ENCODE measurements at regions not wholly inside any gene's neighbourhood (a gene's known extent, or its start where the extent isn't known, plus 50 kb on each side); places are given as distances from the start of the nearest gene placed in this dataset.

DNA sequence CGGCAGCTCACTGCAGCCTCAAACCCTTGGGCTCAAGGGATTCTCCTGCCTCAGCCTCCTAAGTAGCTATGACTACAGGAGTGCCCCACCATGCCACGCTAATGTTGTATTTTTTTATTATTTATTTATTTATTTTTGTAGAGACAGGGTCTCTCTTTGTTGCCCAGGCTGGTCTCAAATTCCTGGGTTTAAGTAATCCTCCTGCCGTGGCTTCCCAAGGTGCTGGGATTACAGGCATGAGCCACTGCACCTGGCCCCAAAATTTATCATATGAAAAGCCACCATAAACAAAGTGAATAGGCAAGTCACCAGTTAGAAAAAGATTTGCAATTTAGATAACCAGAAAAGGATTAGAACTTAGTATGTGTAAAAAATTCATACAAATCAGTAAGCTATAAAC lies 138.6 kb upstream of the NCK2 start:
- TF ChIP-seq RAD21 (IDR thresholded peaks at IDR 0.05; ENCODE audit: low read depth): no peak
- no peak for TF ChIP-seq MAX (IDR thresholded peaks at IDR 0.05)
- no peak for TF ChIP-seq TEAD4 (IDR thresholded peaks at IDR 0.05)
- no peak for TF ChIP-seq NFIC (IDR thresholded peaks at IDR 0.05)
- TF ChIP-seq CEBPB (IDR thresholded peaks at IDR 0.05): no peak
- TF ChIP-seq REST (IDR thresholded peaks at IDR 0.05; ENCODE audit: low read depth): no peak
- no peak for TF ChIP-seq EGR1 (IDR thresholded peaks at IDR 0.05)
- TF ChIP-seq EP300 (IDR thresholded peaks at IDR 0.05; ENCODE audit: borderline replicate concordance): no peak
- TF ChIP-seq TCF12 (IDR thresholded peaks at IDR 0.05; ENCODE audit: low read depth): no peak
- no peak for TF ChIP-seq TAF1 (IDR thresholded peaks at IDR 0.05; ENCODE audit: low read depth)
- no peak for TF ChIP-seq CREB1 (IDR thresholded peaks at IDR 0.05; ENCODE audit: low read depth)
- TF ChIP-seq, protein P1, sequence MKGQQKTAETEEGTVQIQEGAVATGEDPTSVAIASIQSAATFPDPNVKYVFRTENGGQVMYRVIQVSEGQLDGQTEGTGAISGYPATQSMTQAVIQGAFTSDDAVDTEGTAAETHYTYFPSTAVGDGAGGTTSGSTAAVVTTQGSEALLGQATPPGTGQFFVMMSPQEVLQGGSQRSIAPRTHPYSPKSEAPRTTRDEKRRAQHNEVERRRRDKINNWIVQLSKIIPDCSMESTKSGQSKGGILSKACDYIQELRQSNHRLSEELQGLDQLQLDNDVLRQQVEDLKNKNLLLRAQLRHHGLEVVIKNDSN (IDR thresholded peaks at IDR 0.05): no peak
- TF ChIP-seq FOXM1 (IDR thresholded peaks at IDR 0.05; ENCODE audit: borderline replicate concordance, low read depth): no peak
- TF ChIP-seq YY1 (IDR thresholded peaks at IDR 0.05; ENCODE audit: low read depth): no peak
- no peak for TF ChIP-seq ZBTB7A (IDR thresholded peaks at IDR 0.05; ENCODE audit: low read depth)

GRCh38 chr2:105604938-105605337 lies 139.8 kb upstream of the NCK2 start:
- TF ChIP-seq CREB1 (IDR thresholded peaks at IDR 0.05; ENCODE audit: low read depth): no peak

GRCh38 chr2:105600949-105601794 lies 143.5 kb upstream of the NCK2 start:
- TF ChIP-seq, protein P1 (IDR thresholded peaks at IDR 0.05): no peak
- TF ChIP-seq REST (IDR thresholded peaks at IDR 0.05; ENCODE audit: low read depth) (no peak), TAF1 (IDR thresholded peaks at IDR 0.05; ENCODE audit: low read depth) (no peak), MAX (IDR thresholded peaks at IDR 0.05) (no peak), FOXM1 (IDR thresholded peaks at IDR 0.05; ENCODE audit: borderline replicate concordance, low read depth) (no peak), EGR1 (IDR thresholded peaks at IDR 0.05) (no peak), CREB1 (IDR thresholded peaks at IDR 0.05; ENCODE audit: low read depth) (no peak), CEBPB (IDR thresholded peaks at IDR 0.05) (no peak), EP300 (IDR thresholded peaks at IDR 0.05; ENCODE audit: borderline replicate concordance) (no peak), TEAD4 (IDR thresholded peaks at IDR 0.05) (no peak), NFIC (IDR thresholded peaks at IDR 0.05) (no peak), RAD21 (IDR thresholded peaks at IDR 0.05; ENCODE audit: low read depth) (no peak), ZBTB7A (IDR thresholded peaks at IDR 0.05; ENCODE audit: low read depth) (no peak), YY1 (IDR thresholded peaks at IDR 0.05; ENCODE audit: low read depth) (no peak), TCF12 (IDR thresholded peaks at IDR 0.05; ENCODE audit: low read depth) (no peak)

GRCh38 chr2:105600602-105600948 lies 144.1 kb upstream of the NCK2 start:
- TF ChIP-seq YY1 (IDR thresholded peaks at IDR 0.05; ENCODE audit: low read depth): no peak
- TF ChIP-seq NFIC (IDR thresholded peaks at IDR 0.05): no peak
- TF ChIP-seq FOXM1 (IDR thresholded peaks at IDR 0.05; ENCODE audit: borderline replicate concordance, low read depth): no peak
- no peak for TF ChIP-seq EGR1 (IDR thresholded peaks at IDR 0.05)
- TF ChIP-seq, protein P1 (IDR thresholded peaks at IDR 0.05): no peak
- no peak for TF ChIP-seq REST (IDR thresholded peaks at IDR 0.05; ENCODE audit: low read depth)
- TF ChIP-seq TCF12 (IDR thresholded peaks at IDR 0.05; ENCODE audit: low read depth): no peak
- no peak for TF ChIP-seq RAD21 (IDR thresholded peaks at IDR 0.05; ENCODE audit: low read depth)
- TF ChIP-seq CEBPB (IDR thresholded peaks at IDR 0.05): no peak
